ENCODE measurements at regions not wholly inside any gene's neighbourhood (a gene's known extent, or its start where the extent isn't known, plus 50 kb on each side); places are given as distances from the start of the nearest gene placed in this dataset.

DNA sequence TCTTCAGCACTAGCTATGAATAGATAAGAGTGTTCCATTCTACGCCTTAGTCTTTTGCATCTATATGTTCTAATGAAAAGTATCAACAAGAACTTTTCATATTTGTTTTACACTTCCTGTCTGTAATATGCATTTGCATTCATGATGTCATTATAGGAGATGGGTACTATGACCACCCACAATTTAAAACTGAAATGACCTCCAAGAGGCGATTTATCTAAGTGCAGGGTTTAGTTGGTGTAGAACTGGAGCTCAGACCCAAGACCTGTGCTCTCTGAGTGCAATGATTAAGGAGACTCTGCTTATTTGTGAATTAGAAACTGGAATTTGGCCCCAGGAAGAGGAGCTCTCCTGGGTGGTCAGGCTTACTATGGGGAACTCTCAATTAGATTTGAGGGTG, 289.1 kb downstream of the ETS1 start:
- no peak for DNase-seq

DNA sequence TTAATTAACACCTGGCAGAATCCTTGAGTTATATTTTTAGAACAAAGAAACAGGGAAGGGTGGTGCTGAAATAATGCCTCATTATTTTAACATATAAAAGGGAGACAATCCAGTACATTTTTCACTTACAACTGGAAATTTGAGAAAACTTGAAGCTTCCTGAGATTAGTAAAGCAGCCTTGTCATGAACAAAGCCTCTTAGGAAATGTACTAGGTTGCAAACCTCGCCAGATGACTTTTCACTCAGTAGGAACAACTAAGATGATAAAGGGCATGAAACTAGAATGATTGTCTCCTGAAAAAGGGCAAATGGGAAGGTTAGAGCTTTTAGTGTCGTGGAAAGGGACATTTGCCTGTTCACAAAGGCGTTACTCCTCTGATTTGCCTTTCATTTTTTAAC, 289.6 kb downstream of the ETS1 start:
- DNase-seq: no peak

DNA sequence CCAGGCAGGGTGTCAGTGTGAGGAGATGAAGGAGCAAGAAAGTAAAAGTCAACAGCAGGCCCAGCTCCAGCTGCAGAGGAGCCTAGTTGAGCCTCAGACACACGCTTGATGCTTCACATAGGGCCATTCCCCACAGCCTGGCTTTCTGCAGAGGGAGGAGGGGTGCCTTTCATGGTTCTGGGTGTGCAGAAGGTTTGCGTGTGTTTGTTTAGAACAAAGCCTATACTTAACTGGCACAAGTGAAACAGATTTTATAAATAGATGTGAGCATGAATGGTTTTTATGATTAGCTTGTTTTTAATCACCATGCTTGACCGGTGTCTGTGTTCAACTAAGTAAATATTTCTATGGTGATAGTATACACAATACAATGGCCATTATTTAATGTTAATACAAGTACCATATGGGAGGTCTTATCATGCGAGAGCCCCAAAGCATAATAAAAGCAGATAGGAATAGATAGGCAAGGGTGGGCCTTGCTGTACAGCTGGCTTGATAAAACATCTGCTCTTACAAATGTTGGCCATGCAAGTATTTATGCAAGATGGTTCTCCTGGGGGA, 290.2 kb downstream of the ETS1 start:
- no peak for DNase-seq

DNA sequence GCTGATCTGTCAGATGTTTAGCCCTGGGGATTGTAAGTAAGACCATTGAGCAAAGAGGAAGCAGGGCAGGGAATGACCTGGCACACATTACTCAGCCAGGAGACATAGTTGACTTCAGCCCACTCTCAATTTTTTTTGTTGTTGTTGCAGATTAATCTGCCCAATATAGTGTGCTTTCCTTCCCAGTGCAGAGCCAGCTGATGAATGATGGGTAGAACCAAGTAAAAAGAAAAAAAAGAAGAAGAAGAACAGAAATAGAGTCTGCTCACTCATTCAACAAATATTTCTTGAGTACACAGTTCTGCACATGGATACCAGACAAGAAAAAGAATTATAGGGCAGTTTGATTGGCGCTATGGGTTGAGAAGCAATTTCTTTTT, 292.7 kb downstream of the ETS1 start:
- no peak for DNase-seq

DNA sequence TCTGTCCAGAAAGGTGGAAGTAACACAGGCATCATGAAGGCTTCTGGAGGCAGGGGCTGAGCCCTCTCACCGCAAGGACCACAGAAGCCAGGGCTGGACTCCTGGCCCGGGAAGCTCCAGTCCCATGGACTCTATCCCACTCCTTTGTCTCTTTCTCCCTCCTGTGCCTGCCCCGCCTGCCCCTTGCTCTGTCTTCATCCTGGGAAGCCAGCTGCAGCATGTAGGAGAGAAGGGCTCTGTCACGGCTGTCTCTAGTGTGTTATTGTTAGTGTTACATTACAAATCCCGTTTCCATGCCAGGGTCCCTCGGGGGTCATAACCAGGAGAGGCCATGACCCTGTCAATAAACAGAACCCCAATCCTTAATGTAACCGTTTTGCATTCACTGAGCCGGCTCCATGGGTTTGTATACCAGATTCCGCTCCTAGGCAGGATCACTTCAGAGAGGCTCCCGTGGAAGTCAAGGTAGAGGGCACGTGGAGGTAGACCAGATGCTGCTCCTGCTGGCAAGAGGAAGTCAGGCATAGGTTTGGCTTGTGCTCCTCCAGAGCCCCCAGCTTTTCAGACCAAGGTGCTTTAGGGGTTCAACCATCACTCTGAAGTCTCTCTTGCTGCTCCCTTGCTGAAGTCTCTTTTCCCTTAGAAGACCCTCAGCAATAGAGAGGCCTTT, 293.2 kb downstream of the ETS1 start:
- no peak for DNase-seq

DNA sequence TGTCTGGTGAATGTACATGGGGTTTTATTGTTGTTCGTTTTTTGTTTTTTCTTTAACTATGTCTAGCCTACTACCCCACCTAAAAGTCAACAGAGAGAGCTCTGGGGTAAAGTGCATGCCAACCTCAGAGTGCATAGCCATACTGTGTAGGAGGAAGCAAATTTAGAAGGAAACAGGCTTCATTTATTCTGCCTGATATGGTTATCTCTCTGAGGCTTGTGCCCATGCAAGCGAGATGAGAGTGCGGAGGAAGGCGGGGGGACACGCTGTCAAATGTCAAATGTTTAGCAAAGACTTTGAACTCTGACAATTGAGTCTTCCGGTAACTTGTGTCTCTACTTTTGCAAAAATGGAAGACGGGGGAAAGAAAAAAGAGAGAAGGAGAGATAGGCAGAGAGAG, 295.5 kb downstream of the ETS1 start:
- peak; percentile 39 for DNase-seq

DNA sequence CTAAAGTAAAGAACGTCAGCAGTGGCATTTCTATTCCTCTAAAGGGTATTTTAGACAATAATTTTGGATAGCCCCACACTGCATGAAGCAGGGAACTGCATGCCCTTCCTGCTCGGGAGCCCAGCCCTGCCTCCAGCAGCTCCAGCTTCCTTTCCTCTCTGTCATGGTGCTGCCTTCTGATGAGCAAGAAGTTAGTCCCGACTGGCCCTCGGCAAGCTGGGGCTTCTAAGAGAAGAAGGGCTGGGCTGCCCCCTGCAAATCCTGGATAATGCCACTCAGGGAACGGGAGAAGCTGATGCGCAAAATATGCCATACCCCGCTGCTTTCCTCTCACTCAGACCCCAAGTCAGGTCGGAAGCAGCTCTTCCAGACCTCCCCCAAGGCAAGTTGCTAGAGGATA, 296.4 kb downstream of the ETS1 start:
- no peak for DNase-seq

DNA sequence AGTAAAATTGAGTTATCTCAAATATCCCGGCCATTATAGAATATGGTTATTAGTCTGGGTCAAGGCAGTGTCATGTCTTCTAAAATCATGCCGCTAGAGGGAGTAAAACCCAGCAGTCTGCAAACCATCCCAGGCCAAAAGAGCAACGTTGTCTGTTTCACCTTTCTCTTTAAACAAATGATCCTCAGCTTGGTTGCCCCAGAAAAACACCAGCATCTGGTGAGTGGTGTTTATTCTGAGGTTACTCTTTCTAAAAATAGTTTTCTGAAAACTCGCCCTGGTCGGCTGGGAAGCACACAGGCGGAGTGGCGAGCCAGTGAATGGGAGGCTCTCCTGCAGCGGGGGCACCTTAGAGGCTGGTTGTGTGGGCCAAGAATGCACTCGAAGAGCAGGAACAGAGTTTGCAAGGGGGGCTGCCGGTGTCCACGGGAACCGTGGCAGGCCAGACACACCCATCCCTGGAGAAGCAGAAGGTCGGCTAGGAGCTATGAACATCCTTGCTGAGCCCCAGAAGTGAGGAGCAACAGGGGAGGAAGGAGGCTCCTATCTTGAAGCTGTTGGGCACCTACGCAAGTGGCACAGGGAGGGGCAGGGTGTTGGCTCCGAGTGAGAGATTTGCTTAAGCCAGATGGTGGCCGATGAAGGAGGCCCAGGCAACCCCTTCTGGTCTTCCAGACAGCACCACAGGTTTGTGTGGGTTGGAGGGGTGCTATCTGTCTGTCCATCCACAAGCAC, 297.1 kb downstream of the ETS1 start:
- peak; percentile 42 for DNase-seq

DNA sequence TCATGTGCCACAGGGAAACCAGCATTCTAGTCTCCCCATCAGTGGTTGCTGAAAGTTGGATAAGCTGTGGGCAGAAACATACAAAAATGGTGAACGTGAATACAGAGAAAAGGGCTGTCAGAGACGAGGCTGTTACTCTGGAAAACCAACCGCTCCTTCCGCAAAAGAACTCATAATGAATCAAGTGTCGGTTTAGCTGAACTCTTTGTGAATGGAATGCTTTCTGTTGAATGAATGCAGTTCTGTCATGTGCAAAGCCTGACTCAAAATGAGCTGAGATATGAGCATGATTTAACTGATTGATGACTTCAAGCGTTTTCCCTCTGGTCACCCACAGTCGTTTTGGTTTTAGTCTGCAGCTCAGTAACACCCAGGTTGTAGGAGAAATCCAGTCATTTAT, 298.3 kb downstream of the ETS1 start:
- DNase-seq: no peak

DNA sequence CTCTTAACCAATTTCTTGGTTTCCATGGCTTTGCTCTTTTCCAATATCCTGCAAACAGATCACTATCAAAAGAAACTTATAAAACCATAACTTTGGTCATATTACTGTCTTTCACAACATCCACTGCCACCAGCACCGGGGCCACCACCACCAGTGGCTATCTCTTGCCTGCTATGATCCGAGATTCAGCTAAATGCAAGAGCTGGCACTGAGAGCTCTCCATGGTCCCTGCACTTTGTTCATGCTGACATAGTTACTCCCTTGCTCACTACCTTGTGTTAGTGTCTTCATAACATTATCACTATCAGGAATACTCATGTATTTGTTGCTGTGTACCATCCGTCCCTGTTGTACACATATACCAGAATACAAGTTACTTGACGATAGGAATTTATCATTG, 299.0 kb downstream of the ETS1 start:
- no peak for DNase-seq

DNA sequence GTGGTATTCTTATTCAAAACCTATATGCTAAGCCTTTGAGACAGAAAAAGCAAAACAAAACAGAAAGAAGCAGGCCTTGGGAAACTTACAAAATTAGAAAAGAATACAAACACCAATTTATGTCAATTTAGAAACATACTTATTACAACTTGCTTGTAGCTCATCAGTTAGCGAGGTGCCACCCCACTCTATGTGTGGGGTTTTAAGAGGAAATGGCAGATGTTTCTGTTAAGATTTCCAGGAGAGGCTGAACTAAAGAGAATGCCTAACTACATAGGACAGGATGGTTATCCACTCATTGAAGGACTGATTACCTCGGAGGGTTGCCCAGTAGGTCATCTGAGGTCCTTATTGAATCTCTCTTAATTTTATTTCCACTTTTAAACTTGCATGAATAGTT, 302.0 kb downstream of the ETS1 start:
- DNase-seq: no peak

DNA sequence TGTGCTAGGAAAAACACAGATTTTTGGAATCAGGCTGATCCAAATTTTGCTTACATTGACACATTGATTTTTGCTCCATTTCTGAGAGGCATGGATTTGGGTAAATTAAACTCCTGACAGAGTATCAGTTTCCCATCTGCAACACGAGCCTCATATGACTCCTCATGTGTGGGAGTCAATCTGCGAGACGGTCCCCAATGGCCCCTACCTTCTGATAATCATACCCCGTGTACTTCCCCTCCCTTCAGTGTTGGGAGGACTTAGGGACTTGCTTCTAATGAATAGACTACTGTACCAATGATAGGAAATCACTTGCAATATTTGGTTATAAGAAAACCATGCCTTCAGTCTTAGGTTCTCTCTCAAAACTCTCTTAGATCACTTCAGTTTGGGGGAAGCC, 302.7 kb downstream of the ETS1 start:
- no peak for DNase-seq

DNA sequence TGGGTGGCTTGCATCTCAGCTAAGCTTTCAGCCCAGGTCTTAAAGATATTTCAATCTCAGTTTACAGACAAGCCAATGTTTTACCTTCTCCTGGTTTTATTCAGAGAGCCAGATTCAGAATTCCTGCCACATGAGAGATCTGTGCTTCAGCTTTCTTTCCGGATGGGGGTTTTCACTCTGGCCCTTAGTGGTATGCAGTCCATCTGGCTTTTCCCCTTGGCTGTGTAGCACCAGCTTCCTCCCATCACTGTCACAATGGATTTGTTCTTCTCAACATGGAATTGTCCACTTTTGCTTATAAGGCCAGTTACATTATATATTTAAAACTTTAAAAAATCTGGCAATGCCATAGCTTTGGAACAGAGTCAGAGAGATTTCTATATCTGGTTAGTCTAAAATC, 303.9 kb downstream of the ETS1 start:
- no peak for DNase-seq

DNA sequence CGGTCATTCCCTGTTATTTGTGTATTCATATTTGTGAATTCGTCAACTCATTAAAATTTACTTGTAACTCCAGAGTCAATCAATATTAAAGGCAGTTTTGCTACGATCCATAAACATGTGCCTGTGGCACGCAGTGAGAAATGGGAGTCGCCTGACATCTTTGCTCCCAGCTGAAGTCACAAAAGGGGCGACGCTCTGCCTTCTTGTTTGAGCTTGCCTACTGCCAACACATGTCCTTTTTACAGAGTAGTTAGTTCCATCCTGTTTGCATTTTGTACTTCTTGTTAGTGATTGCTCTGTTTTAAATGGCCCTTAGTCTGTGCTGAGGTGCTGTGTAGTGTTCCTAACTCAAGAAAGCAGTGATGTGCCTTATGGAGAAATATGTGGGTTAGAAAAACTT, 305.3 kb downstream of the ETS1 start:
- no peak for DNase-seq

DNA sequence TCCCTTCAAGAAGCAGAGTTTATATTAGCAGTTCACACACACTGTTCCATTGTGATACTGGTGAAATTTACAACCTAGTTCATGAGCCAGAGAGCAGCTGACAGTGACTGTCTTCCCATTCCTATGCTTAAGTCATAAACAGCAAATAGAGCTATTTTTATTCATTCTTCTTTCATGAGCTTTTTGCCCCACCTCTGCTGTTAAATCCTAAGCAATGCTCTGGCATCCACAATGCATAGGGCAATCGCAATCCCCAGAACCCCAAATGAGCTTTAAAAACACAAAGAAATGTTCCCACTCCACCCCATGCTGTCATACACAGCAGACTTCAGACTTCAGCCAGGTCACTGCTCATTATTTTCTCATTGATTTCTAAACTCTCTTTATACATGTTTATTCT, 307.5 kb downstream of the ETS1 start:
- no peak for DNase-seq

DNA sequence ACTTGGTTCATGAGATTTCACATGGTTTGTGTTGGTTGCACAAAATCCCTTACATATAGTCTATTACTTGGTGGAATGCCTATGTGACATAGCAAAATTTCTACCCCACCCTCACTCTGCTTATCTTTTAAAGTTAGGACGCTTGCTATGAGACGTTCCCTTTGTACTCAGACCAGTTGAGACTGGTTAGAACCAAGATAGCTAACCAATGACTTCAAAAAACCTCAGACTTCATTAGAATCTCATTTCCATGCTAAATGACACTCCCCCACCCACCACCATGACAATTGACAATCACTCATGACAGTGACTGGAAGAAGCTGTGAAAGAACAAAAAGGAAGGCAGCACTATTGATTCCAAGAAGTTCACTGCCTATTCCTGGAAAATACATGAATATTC, 313.6 kb downstream of the ETS1 start:
- DNase-seq: no peak

DNA sequence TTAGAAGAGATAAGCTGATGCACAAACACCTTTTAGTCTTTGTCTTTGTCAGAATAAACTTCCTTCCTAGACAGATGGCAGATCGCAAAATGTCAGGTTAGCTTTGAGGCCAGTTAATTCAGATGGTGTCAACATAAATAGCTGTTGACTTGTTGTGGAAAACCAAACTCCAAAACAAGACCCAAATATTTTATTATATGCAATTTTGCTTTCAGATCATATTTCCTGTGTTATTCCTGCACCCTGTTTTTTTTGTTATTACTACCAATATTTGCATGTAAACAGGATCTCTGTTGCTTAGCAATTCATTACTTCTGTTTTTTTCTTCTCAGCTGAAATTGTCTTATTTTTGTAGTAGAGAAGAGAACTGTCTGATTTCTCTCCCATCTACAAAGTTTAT, 316.0 kb downstream of the ETS1 start:
- DNase-seq: no peak

DNA sequence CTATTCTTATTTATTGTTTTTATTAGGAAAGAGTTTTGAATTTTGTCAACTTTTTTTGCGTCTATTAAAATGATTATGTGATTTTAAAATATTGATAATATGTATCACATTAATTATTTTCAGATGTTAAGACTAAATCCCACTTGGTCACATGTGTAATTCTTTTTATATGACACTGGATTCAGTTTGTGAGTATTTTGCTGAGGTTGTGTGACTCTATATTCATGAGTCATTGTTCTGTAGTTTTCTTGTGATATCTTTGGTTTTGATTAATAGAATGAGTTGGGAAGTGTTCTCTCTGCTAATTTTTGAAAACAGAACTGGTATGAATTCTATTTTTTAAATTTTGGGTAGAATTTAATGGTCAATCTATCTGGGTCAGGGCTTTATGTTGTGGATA, 317.9 kb downstream of the ETS1 start:
- DNase-seq: no peak

DNA sequence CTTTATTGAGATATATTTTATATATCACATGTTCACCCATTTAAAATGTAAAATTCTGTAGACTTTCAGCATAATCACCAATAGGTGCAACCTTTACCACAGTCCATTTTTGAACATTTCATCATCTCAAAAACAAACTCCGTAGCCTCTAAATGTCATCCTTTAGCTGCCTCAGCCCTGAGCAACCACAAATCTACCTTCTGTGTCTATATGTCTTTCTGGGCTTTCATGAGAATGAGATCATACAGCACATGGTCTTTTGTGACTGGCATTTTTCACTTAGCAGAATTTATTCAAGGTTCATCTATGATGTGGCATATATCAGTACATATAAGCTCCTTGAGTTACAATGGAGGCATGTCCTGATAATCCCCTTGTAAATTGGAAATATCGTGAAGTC, 320.5 kb downstream of the ETS1 start:
- no peak for DNase-seq

DNA sequence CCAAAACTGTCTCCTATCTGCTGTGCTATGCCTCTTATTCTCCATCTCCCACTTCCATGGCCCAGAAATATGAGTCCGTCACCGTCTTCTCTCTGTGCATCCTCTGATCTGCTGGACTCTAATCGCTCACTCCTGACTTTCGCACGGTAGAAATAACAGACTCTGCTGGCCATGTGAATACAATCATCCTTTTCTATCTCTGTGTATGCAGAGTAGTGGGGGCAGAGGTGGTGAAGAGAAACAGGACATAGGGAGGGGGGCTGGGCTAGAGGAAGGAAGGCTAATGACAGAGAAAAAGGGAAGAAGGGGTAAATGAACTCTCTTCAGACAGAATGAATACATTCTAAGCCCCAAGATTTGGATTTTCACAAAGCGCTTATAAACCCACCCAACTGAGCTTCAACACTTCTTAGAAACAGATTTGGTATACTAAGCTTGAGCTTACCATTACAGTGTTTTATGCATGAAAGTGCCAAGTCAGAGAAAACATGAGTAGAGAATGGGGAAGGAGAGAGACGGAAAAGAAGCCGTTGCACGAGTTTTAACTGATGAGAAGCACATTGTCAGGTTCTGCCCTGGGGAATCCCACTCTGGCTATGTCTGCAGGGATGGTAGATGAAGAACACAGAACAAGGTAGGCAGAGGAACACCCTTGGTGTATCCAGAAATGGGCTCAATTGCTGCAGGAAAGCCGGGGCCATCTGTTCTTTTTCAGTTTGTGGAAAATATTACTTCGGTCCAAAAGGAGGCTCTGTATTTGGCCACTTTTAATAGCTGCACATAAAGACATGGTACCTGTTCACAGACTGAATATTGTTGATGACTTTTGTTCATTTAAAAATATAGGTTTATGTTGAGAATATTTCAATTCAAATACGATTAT, 324.7 kb downstream of the ETS1 start:
- no peak for DNase-seq

DNA sequence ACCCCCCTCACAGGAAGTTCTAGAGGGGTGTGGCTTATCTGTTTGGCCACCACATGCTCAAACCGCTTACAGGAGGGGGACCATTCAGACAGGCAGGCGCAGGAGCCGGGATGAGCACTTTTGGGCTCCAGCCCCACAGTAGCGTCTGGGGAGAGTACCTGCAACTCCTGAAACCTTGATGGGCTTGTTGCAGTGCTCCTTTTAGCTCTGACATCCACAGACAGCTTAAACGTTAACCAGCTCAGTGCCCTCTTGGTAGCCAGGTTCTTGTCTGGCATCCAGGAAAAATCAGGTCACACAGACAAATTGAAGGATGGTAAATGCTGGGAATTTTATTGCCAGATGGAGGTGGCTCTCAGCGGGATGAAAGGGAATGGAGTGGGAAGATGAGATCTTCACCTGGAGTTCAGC, 326.3 kb downstream of the ETS1 start:
- no peak for DNase-seq

DNA sequence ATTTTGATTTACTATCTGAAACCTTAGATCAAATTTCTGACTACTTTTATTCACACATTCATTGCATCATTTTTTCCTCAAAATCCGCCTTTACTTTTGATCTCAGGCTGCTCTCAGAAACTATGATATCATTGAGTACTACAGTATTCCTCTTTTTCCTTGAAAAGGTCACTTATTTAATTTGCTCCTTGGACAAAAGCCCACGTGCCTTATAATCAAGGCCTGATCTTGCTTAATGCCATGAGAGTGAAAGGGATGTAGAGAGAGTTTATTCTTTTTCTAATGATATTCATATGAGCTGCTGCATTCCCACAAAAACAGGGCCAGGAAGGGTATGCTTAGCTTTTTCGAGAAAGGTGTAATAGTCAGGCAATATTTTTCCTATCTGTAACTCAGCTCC, 327.0 kb downstream of the ETS1 start:
- DNase-seq: no peak

DNA sequence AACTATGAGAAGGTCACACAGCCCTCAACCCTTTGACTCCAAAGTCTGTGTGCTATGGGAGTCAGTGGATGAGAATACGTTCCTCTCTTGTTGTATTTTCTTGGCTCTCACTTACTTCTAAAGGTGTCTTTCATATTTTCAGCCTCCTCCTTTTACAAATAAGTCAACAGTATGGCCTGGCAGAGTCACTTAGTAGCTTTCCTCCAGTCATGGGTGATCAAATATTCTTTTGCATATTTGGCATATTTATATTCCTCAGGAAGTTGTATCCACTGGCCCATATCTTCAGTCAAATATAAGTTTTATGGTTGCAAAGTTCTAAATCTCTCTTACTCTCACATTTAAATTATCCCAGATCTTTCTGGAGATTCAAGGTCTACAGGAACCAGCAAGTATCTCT, 327.5 kb downstream of the ETS1 start:
- no peak for DNase-seq

DNA sequence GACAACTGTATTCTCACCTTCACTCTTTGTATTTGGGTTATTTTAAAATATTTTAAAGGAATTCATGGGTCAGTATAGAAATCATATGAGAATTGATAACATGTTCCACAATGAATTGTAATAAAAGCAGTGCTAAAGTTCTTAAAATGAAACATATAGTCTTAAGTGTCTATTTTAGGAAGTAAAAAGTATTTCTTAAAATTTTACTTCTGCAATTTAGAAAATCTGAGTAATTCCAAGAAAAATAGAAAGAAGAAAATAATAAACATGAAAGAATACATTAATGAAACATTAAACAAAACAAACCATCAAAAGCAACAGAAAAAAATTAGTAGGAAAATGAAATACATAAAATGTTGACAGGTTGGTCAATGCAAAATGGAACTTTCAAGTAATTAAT, 332.4 kb downstream of the ETS1 start:
- no peak for DNase-seq

Measured in effector CD8-positive, alpha-beta T cell (primary cell).